OCI-LY7 (cell line): ENCODE measurements at regions not wholly inside any gene's neighbourhood (a gene's known extent, or its start where the extent isn't known, plus 50 kb on each side); places are given as distances from the start of the nearest gene placed in this dataset.

Source experiments
- BruUV-seq: library from RNA; stranded (reverse); fragments of 400-500 nt; replicated peaks from 2 replicates; lab custom pipeline; 2021; lab: Mats Ljungman, UMichigan
- CTCF ChIA-PET: fragments of 300-600 bp; sonication (Branson Sonifier 250); formaldehyde crosslinking; loops from one replicate; lab custom pipeline; 2022; ENCODE audit warnings: antibody characterized with exemption; ENCODE audit not compliant: unreplicated experiment; lab: Charles Lee
- POLR2A ChIA-PET: fragments of 300-600 bp; sonication (Branson Sonifier 250); formaldehyde crosslinking; loops from one replicate; lab custom pipeline; 2022; ENCODE audit warnings: antibody characterized with exemption; lab: Charles Lee
- DNase-seq: peaks from one replicate; pipeline ENCODE4 v3.0.0-alpha.2; 2015; ENCODE audit warnings: low spot score
- H2AFZ ChIP-seq: fragments of 200-600 bp; sonication (generic), shearing (Covaris generic); 2 replicates; pipeline ENCODE4 v1.6.1; 2014; ENCODE audit warnings: mild to moderate bottlenecking, antibody characterized with exemption, low read length, moderate library complexity
- H3K27ac ChIP-seq: fragments of 200-600 bp; sonication (generic); 2 replicates; pipeline ENCODE4 v1.5.1; 2014; ENCODE audit warnings: mixed run types, low read depth, mild to moderate bottlenecking, moderate library complexity, low read length, inconsistent platforms; ENCODE audit not compliant: poor library complexity, severe bottlenecking
- H3K36me3 ChIP-seq: fragments of 200-600 bp; sonication (generic); 2 replicates; pipeline ENCODE4 v1.6.1; 2014; ENCODE audit warnings: mild to moderate bottlenecking, antibody characterized with exemption, low read length, moderate library complexity, mixed read lengths; ENCODE audit not compliant: insufficient read depth
- H3K4me1 ChIP-seq: fragments of 200-600 bp; sonication (generic); 2 replicates; pipeline ENCODE4 v1.5.1; 2014; ENCODE audit warnings: mild to moderate bottlenecking, low read length; ENCODE audit not compliant: insufficient read depth, poor library complexity, severe bottlenecking
- H3K4me2 ChIP-seq: fragments of 200-600 bp; sonication (generic); 2 replicates; pipeline ENCODE4 v1.6.1; 2014; ENCODE audit warnings: mild to moderate bottlenecking, low read length
- H3K4me3 ChIP-seq: fragments of 200-600 bp; sonication (generic); 2 replicates; pipeline ENCODE4 v1.5.1; 2014; ENCODE audit warnings: mild to moderate bottlenecking, low read depth, low read length; ENCODE audit not compliant: poor library complexity, severe bottlenecking
- H3K79me2 ChIP-seq: fragments of 200-600 bp; sonication (generic); 2 replicates; pipeline ENCODE4 v1.6.1; 2016; ENCODE audit warnings: low read depth, mild to moderate bottlenecking, low read length, moderate library complexity, mixed read lengths; ENCODE audit not compliant: insufficient read depth
- H3K9me2 ChIP-seq: fragments of 200-600 bp; sonication (generic); 2 replicates; pipeline ENCODE4 v1.6.1; 2016; ENCODE audit warnings: mild to moderate bottlenecking, low read length, mixed read lengths; ENCODE audit not compliant: insufficient read depth
- H3K9me3 ChIP-seq: fragments of 200-600 bp; sonication (generic); 2 replicates; pipeline ENCODE4 v1.6.1; 2014; ENCODE audit warnings: mild to moderate bottlenecking, mixed run types, low read length, mixed read lengths
- H4K20me1 ChIP-seq: fragments of 200-600 bp; sonication (generic); 2 replicates; pipeline ENCODE4 v1.6.1; 2014; ENCODE audit warnings: mild to moderate bottlenecking, antibody characterized with exemption, low read length, moderate library complexity, mixed read lengths; ENCODE audit not compliant: insufficient read depth
- CTCF ChIP-seq: fragments of 200-600 bp; sonication (generic); conservative IDR thresholded peaks from 2 replicates; pipeline ENCODE4 v1.5.1; 2014; ENCODE audit warnings: mild to moderate bottlenecking, antibody characterized with exemption, low read length, moderate library complexity, mixed read lengths
- EZH2phosphoT487 ChIP-seq: fragments of 200-600 bp; sonication (generic); IDR thresholded peaks from 2 replicates; pipeline ENCODE4 v1.6.1; 2018; ENCODE audit warnings: low read depth, borderline replicate concordance, mild to moderate bottlenecking, mixed run types, antibody characterized with exemption, low read length, moderate library complexity, mixed read lengths
- intact Hi-C: fragments of 100-400 bp; cut with micrococcal nuclease; formaldehyde crosslinking; loops from one replicate; pipeline ENCODE4 v1.10.0; 2022; ENCODE audit not compliant: unreplicated experiment

GRCh38 chr9:8252445-8252844 lies 452.9 kb upstream of the DMAC1 start:
- H3K4me1 ChIP-seq, result no peaks in the 10 kb centered on the region
- no peaks in the 10 kb centered on the region for H3K36me3 ChIP-seq
- H3K79me2 ChIP-seq, result no peaks in the 10 kb centered on the region
- no peaks in the 10 kb centered on the region for H3K9me2 ChIP-seq
- POLR2A ChIA-PET, result interaction anchor here (1.0 kb wide), 1 partner anchor 147 kb away, joined by 3 read pairs; no protein-coding TSS in a partner anchor
- no peak for TF ChIP-seq CTCF
- no peak for TF ChIP-seq EZH2phosphoT487
- no peak overlapping the region for H3K4me2 ChIP-seq
- intact Hi-C loops, result no loop called here
- H3K9me3 ChIP-seq, result no peaks in the 10 kb centered on the region
- H4K20me1 ChIP-seq, result no peaks in the 10 kb centered on the region
- no TSS peak for BruUV-seq
- no peak overlapping the region for H3K4me3 ChIP-seq
- CTCF ChIA-PET, result no interaction called here
- H2AFZ ChIP-seq, result no peak overlapping the region
- no peak overlapping the region for H3K27ac ChIP-seq
- DNase-seq, result no peak

DNA sequence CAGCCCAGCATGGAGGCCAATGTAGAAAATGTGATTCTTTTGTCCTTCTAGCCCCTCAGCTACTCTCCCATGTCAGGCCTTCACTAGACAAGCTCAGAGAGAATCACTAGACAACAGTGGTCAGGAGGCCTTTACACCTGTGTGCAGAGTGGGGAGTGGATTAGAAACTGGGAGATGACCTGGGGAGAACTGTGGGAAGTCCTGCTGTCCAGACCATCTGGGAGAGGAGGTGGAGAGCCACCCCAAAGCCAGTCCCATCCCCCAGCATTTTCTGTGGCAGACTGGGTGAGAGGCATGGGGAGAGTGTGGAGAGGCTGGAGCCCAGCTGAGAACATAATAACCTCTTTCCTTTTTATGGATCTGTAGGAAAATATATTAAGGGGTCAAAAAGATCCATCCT lies 452.0 kb upstream of the DMAC1 start:
- intact Hi-C loops, result no loop called here
- H3K9me2 ChIP-seq, result no peaks in the 10 kb centered on the region
- CTCF ChIA-PET, result no interaction called here
- DNase-seq, result no peak
- H3K4me1 ChIP-seq, result no peaks in the 10 kb centered on the region
- no peaks in the 10 kb centered on the region for H3K36me3 ChIP-seq
- H3K4me2 ChIP-seq, result no peak overlapping the region
- no peak for TF ChIP-seq CTCF
- TF ChIP-seq EZH2phosphoT487, result no peak
- H2AFZ ChIP-seq, result no peak overlapping the region
- H3K27ac ChIP-seq, result no peak overlapping the region
- no peaks in the 10 kb centered on the region for H3K79me2 ChIP-seq
- POLR2A ChIA-PET, result interaction anchor here (1.0 kb wide), 1 partner anchor 148 kb away, joined by 3 read pairs; no protein-coding TSS in a partner anchor
- BruUV-seq, result no TSS peak
- H4K20me1 ChIP-seq, result no peaks in the 10 kb centered on the region
- no peaks in the 10 kb centered on the region for H3K9me3 ChIP-seq
- no peak overlapping the region for H3K4me3 ChIP-seq

DNA sequence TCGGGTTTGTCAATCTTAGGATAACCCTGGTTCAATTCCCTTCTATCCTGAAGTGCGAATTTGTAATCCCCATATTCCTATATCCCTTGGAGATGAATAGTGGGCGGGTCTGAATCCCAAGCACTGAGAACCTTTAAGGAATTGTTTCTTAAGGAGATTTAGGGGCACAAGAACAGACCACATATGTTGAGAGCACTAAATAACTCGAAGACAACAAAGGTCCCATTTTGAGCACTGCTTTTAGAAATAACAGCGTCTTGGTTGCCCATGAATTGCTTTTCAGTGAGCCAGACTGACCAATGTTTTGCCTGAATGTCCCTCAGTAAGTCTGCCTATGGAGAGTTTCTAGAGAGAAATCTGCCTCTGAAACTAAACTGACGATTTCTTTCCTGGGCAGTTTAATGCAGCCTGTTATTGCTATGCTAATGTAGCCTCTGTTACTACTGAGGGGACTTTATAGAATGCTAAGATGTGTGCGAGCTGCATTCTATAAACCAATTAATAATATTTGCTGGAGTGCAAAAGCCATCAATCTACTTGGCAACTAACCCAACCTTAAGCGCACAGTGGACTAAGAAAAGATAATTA lies 445.0 kb upstream of the DMAC1 start:
- no peak for TF ChIP-seq CTCF
- TF ChIP-seq EZH2phosphoT487, result no peak
- POLR2A ChIA-PET, result interaction anchor here (1.2 kb wide), 1 partner anchor 10 kb away, joined by 3 read pairs; no protein-coding TSS in a partner anchor
- H3K4me1 ChIP-seq, result no peaks in the 10 kb centered on the region
- intact Hi-C loops, result no loop called here
- no peaks in the 10 kb centered on the region for H3K36me3 ChIP-seq
- BruUV-seq, result no TSS peak
- no peak overlapping the region for H2AFZ ChIP-seq
- no peak for DNase-seq
- no peak overlapping the region for H3K4me3 ChIP-seq
- no peaks in the 10 kb centered on the region for H3K9me3 ChIP-seq
- H4K20me1 ChIP-seq, result no peaks in the 10 kb centered on the region
- H3K27ac ChIP-seq, result no peak overlapping the region
- H3K9me2 ChIP-seq, result no peaks in the 10 kb centered on the region
- CTCF ChIA-PET, result no interaction called here
- no peaks in the 10 kb centered on the region for H3K79me2 ChIP-seq
- H3K4me2 ChIP-seq, result no peak overlapping the region
